ENCODE measurements at regions not wholly inside any gene's neighbourhood (a gene's known extent, or its start where the extent isn't known, plus 50 kb on each side); places are given as distances from the start of the nearest gene placed in this dataset.

- H3K4me2 ChIP-seq (ENCODE audit: low read length): no peak overlapping the region
- no peak overlapping the region for H3K9ac ChIP-seq (ENCODE audit: low read length)
- no peak for DNase-seq (ENCODE audit: low read depth, low spot score)
- ATAC-seq: no peak
- CTCF ChIA-PET: no interaction called here
- peaks cover 6% of the 10 kb centered on the region; the same call in 1 of the 2 replicates for H3K27me3 ChIP-seq (ENCODE audit: insufficient read depth, low read length)
- H3K36me3 ChIP-seq (ENCODE audit: control insufficient read depth in 1 of 2, insufficient read depth in 2 of 2, low read length in 2 of 2): no peaks in the 10 kb centered on the region
- no peaks in the 10 kb centered on the region for H3K79me2 ChIP-seq (ENCODE audit: insufficient read depth, low read length)
- POLR2A ChIA-PET: no interaction called here
- H3K9me2 ChIP-seq (ENCODE audit: insufficient read depth): no peaks in the 10 kb centered on the region
- H3K9me3 ChIP-seq (ENCODE audit: control insufficient read depth in 1 of 2, insufficient read depth in 1 of 2, low read depth in 1 of 2, low read length in 2 of 2): no peaks in the 10 kb centered on the region
- H2AFZ ChIP-seq (ENCODE audit: low read depth, low read length, poor library complexity, severe bottlenecking): no peak overlapping the region
- RAD21 ChIA-PET (ENCODE audit: low non-redundant PET in 1 of 2, low total read pairs in 2 of 2, uncharacterized antibody in 2 of 2, unreplicated experiment in 2 of 2): no interaction called here
- no peaks in the 10 kb centered on the region for H3K4me1 ChIP-seq (ENCODE audit: control insufficient read depth in 1 of 2, insufficient read depth in 2 of 2, low read length in 2 of 2)
- H3K27ac ChIP-seq (ENCODE audit: low read depth, low read length): no peak overlapping the region
- intact Hi-C loops (cut with micrococcal nuclease): no loop called here
- no peaks in the 10 kb centered on the region for H4K20me1 ChIP-seq (ENCODE audit: insufficient read depth)
- TF ChIP-seq POLR2A (IDR thresholded peaks at IDR 0.05; ENCODE audit: borderline replicate concordance, extremely low read depth, insufficient read depth, insufficient read length) (no peak), ZNF274 (IDR thresholded peaks at IDR 0.05; ENCODE audit: low read depth, low read length) (no peak), JUND (IDR thresholded peaks at IDR 0.05) (no peak), ATF3 (IDR thresholded peaks at IDR 0.05) (no peak), CTCF (IDR thresholded peaks at IDR 0.05 in 2 of 3, conservative IDR thresholded peaks at IDR 0.05 in 1 of 3; ENCODE audit: borderline replicate concordance in 1 of 3, insufficient read depth in 1 of 3, low read depth in 2 of 3, low read length in 2 of 3) (no peak), EZH2 (IDR thresholded peaks at IDR 0.05) (no peak), EGR1 (IDR thresholded peaks at IDR 0.05; ENCODE audit: low read depth) (no peak), YY1 (IDR thresholded peaks at IDR 0.05; ENCODE audit: extremely low read depth, insufficient replicate concordance, low read depth, low read length) (no peak), MAX (IDR thresholded peaks at IDR 0.05) (no peak), RAD21 (IDR thresholded peaks at IDR 0.05; ENCODE audit: low read depth) (no peak), EZH2phosphoT487 (IDR thresholded peaks at IDR 0.05; ENCODE audit: borderline replicate concordance) (no peak), FOSL1 (IDR thresholded peaks at IDR 0.05; ENCODE audit: low read depth) (no peak), REST (IDR thresholded peaks at IDR 0.05; ENCODE audit: low read depth) (no peak), CBX3 (IDR thresholded peaks at IDR 0.05; ENCODE audit: low read depth) (no peak), CEBPB (IDR thresholded peaks at IDR 0.05; ENCODE audit: low read depth) (no peak), POLR2AphosphoS5 (IDR thresholded peaks at IDR 0.05; ENCODE audit: low read depth, low read length) (no peak), SRF (IDR thresholded peaks at IDR 0.05; ENCODE audit: low read depth) (no peak), ZBTB33 (IDR thresholded peaks at IDR 0.05; ENCODE audit: extremely low read depth, insufficient replicate concordance, low read length) (no peak), SIN3A (IDR thresholded peaks at IDR 0.05; ENCODE audit: low read depth) (no peak)
- BruUV-seq (replicated peaks): no TSS peak
- no peak overlapping the region for H3K4me3 ChIP-seq (replicated peaks in 1 of 2; ENCODE audit: low read depth in 1 of 2, low read length in 2 of 2)
These were observed 851.2 kb upstream of the ID2 start for GRCh38 chr2:7830616-7831015.
